HUES48 (cell line): ENCODE measurements at regions not wholly inside any gene's neighbourhood (a gene's known extent, or its start where the extent isn't known, plus 50 kb on each side); places are given as distances from the start of the nearest gene placed in this dataset.

Experiments
- H3K27ac ChIP-seq: one replicate; pipeline ENCODE4 v1.7.0; 2013; ENCODE audit warnings: low read depth, low read length, inconsistent platforms
- H3K27me3 ChIP-seq: 2 replicates; pipeline ENCODE4 v1.6.1; 2013; ENCODE audit warnings: mild to moderate bottlenecking, low read length; ENCODE audit not compliant: control insufficient read depth, insufficient read depth
- H3K36me3 ChIP-seq: 2 replicates; pipeline ENCODE4 v1.6.1; 2013; ENCODE audit warnings: low read length; ENCODE audit not compliant: control insufficient read depth, insufficient read depth
- H3K4me1 ChIP-seq: 2 replicates; pipeline ENCODE4 v1.6.1; 2013; ENCODE audit warnings: mild to moderate bottlenecking, low read length; ENCODE audit not compliant: control insufficient read depth, insufficient read depth
- H3K4me3 ChIP-seq: 2 replicates; pipeline ENCODE4 v1.5.1; 2013; ENCODE audit warnings: mild to moderate bottlenecking, low read depth, low read length
- H3K9ac ChIP-seq: 2 replicates; pipeline ENCODE4 v1.6.1; 2013; ENCODE audit warnings: mild to moderate bottlenecking, low read depth, low read length, moderate library complexity
- H3K9me3 ChIP-seq: 2 replicates; pipeline ENCODE4 v1.6.1; 2013; ENCODE audit warnings: low read length; ENCODE audit not compliant: control insufficient read depth, insufficient read depth

GRCh38 chr13:40409278-40409677 lies 257.2 kb downstream of the FOXO1 start:
- Histone ChIP-seq H3K4me3 (no peak overlapping the region), H3K27ac (no peak overlapping the region), H3K27me3 (no peaks in the 10 kb centered on the region), H3K36me3 (no peaks in the 10 kb centered on the region), H3K9ac (no peak overlapping the region), H3K4me1 (no peaks in the 10 kb centered on the region), H3K9me3 (no peaks in the 10 kb centered on the region)

- H3K27ac ChIP-seq, result no peak overlapping the region
- H3K9ac ChIP-seq, result no peak overlapping the region
- no peaks in the 10 kb centered on the region for H3K4me1 ChIP-seq
- no peaks in the 10 kb centered on the region for H3K27me3 ChIP-seq
- H3K9me3 ChIP-seq, result no peaks in the 10 kb centered on the region
- H3K4me3 ChIP-seq, result no peak overlapping the region
- H3K36me3 ChIP-seq, result no peaks in the 10 kb centered on the region
Measured at GRCh38 chr13:40410315-40410714, 256.1 kb downstream of the FOXO1 start.

DNA sequence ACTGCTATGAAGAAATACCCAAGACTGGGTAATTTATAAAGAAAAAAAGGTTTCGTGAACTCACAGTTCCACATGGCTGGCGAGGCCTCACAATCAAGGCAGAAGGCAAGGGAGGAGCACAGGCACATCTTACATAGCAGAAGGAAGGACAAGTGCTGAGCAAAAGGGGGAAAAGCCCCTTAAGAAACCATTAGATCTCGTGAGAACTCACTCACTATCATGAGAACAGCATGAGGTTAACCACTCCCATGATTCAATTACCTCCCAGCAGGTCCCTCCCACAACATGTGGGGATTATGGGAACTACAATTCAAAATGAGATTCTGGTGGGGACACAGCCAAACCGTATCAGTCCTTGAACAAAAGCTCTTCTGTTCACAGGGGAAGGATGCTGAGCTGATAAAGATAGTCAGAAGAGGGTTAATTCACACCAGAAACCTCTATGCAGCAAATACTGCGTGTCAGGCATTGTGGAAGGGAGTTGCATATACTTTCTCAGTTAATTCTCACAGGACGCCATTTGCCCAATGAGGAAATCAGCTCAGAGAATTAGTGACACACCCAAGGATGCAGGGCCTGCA lies 246.2 kb downstream of the FOXO1 start:
- H3K27ac ChIP-seq, result no peak overlapping the region
- H3K27me3 ChIP-seq, result no peaks in the 10 kb centered on the region
- H3K36me3 ChIP-seq, result no peaks in the 10 kb centered on the region
- no peaks in the 10 kb centered on the region for H3K9me3 ChIP-seq
- no peaks in the 10 kb centered on the region for H3K4me1 ChIP-seq
- H3K4me3 ChIP-seq, result no peak overlapping the region
- no peak overlapping the region for H3K9ac ChIP-seq

DNA sequence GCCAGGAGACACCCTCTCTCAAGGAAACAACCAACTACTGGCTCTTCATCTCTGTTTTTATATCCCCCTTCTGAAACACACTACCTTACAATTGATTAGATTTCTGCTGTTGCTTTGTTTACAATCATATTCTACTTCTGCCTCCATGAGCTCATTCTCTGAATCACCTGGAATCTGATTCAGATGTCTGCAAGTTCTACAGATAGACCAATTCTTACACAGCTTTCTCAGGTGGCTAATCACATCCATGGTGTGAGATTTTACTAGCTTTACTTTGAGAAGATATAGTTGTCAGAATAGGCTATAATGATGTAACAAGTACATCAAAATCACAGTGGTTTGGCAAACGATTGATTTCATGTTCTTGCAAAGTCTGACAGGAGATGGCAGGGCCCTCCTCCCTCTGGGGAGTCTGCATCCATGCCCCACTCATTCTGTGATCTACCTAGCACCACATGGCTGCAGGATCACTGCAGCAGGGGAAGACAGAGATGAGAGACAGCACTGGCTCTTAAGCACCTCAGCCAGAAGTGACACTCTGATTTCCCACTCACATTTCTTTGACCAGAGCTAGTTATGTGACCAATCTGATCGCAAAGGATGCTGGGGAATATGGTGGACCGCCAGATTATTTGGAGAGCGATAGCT lies 243.7 kb downstream of the FOXO1 start:
- Histone ChIP-seq H3K9me3 (no peaks in the 10 kb centered on the region), H3K27ac (no peak overlapping the region), H3K4me3 (no peak overlapping the region)

GRCh38 chr13:40428354-40428753 lies 238.1 kb downstream of the FOXO1 start:
- no peaks in the 10 kb centered on the region for H3K4me1 ChIP-seq
- H3K9ac ChIP-seq, result no peak overlapping the region
- H3K36me3 ChIP-seq, result no peaks in the 10 kb centered on the region
- no peak overlapping the region for H3K4me3 ChIP-seq
- H3K27me3 ChIP-seq, result no peaks in the 10 kb centered on the region
- H3K27ac ChIP-seq, result no peak overlapping the region
- H3K9me3 ChIP-seq, result no peaks in the 10 kb centered on the region

More for the DNA sequence above, 243.7 kb downstream of the FOXO1 start:
- H3K9ac ChIP-seq, result no peak overlapping the region
- H3K27me3 ChIP-seq, result no peaks in the 10 kb centered on the region
- H3K36me3 ChIP-seq, result no peaks in the 10 kb centered on the region
- H3K4me1 ChIP-seq, result no peaks in the 10 kb centered on the region

DNA sequence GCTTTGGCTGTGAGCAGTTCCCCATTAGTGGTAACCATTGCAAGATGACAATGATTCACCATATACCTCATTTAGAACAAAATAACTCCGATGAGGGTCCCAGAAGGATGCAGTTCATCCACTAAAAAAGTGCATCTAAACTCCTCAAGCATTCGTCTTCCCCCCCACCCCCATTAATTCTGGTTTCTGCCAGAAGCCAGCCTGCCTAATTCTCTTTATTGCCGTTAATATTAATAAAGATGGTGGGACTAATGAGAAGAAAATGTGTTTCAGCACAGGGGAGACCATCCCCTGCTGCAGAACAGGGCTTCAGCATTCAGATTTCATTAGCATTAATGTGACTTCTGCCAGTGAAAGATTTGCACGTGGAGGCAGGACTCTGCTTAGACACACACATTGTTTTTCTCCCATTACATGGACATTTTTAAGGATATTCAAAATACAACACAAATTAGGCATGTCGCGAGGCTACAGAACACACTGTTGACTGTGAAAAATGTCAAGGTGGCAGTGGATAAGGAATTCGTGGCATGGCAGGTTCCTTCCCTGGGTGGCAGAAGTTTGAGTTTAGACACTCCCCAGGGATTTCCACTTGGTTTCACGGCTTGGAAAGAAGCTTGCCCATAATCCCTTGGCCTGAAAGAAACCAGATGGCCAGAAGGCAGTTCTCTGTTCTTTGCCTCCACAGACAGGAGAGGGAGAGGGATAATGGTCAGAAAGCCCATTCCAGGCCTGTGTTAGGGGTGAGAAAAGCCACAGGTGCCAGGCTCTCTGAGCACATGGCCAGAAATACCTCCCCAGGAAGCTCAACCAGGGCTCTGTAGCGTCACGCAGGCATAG lies 236.5 kb downstream of the FOXO1 start:
- H3K4me3 ChIP-seq, result no peak overlapping the region
- no peak overlapping the region for H3K9ac ChIP-seq
- H3K4me1 ChIP-seq, result no peaks in the 10 kb centered on the region
- no peaks in the 10 kb centered on the region for H3K9me3 ChIP-seq
- no peak overlapping the region for H3K27ac ChIP-seq
- no peaks in the 10 kb centered on the region for H3K27me3 ChIP-seq
- H3K36me3 ChIP-seq, result no peaks in the 10 kb centered on the region

- Histone ChIP-seq H3K9me3 (no peaks in the 10 kb centered on the region), H3K9ac (no peak overlapping the region), H3K36me3 (no peaks in the 10 kb centered on the region), H3K4me1 (no peaks in the 10 kb centered on the region), H3K4me3 (no peak overlapping the region), H3K27me3 (no peaks in the 10 kb centered on the region), H3K27ac (no peak overlapping the region)
Measured at GRCh38 chr13:40432018-40432978, 234.1 kb downstream of the FOXO1 start.

DNA sequence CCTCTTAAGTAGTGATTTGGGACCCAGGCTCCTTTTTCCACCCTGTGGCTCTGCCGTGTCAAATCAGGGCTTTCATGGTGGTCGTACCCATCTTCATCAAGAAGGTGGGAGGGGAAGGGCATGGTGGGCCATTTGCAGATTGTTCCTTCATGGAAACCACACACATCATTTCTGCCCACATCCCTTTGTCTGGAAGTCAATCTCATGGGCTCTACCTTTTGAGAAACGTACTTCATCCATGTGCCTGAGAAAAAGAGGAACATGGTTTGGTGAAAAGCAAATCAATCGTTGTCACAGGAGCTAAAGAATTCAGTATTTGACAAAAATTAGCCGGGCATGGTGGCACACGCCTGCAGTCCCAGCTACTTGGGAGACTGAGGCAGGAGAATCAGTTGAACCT lies 233.4 kb downstream of the FOXO1 start:
- no peak overlapping the region for H3K27ac ChIP-seq

GRCh38 chr13:40433577-40433976 lies 232.9 kb downstream of the FOXO1 start:
- H3K4me1 ChIP-seq, result no peaks in the 10 kb centered on the region
- H3K27me3 ChIP-seq, result no peaks in the 10 kb centered on the region
- H3K9me3 ChIP-seq, result no peaks in the 10 kb centered on the region
- H3K4me3 ChIP-seq, result no peak overlapping the region
- H3K27ac ChIP-seq, result no peak overlapping the region
- no peaks in the 10 kb centered on the region for H3K36me3 ChIP-seq
- no peak overlapping the region for H3K9ac ChIP-seq

More for the DNA sequence above, 233.4 kb downstream of the FOXO1 start:
- no peaks in the 10 kb centered on the region for H3K4me1 ChIP-seq
- H3K4me3 ChIP-seq, result no peak overlapping the region
- H3K27me3 ChIP-seq, result no peaks in the 10 kb centered on the region
- no peak overlapping the region for H3K9ac ChIP-seq
- H3K36me3 ChIP-seq, result no peaks in the 10 kb centered on the region
- no peaks in the 10 kb centered on the region for H3K9me3 ChIP-seq

GRCh38 chr13:40434516-40435397 lies 231.7 kb downstream of the FOXO1 start:
- Histone ChIP-seq H3K4me1 (no peaks in the 10 kb centered on the region), H3K9ac (no peak overlapping the region), H3K27me3 (no peaks in the 10 kb centered on the region), H3K4me3 (no peak overlapping the region), H3K36me3 (no peaks in the 10 kb centered on the region), H3K9me3 (no peaks in the 10 kb centered on the region), H3K27ac (no peak overlapping the region)
